ENCODE measurements at regions not wholly inside any gene's neighbourhood (a gene's known extent, or its start where the extent isn't known, plus 50 kb on each side); places are given as distances from the start of the nearest gene placed in this dataset.

DNA sequence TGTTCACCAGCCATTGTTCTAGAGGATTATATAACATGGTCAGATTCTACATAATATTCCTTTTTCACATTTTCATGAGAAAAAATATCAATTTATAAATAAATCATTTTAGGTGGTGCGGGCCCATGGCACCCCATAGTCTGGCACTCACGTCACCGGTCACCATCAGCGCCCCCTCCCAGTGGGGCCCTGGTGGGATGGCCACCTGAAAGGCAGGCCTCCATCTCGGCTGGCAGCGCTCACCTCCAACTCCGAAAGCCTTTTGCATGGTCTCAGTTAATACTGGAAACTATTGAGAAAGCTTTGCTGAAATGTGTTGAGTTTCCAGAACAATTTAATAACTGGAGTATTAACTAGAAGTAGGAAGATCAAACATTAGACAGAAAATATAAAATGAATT, 141.4 kb upstream of the SALL3 start:
- BruUV-seq (replicated peaks) = no TSS peak
- ChIA-PET POLR2A (no interaction called here), CTCF (ENCODE audit: unreplicated experiment) (no interaction called here)
- no peak overlapping the region for H3K27ac ChIP-seq (ENCODE audit: low read depth, low read length, poor library complexity, severe bottlenecking)
- H3K4me3 ChIP-seq (ENCODE audit: low read depth, low read length, poor library complexity, severe bottlenecking) = no peak overlapping the region
- no peak for DNase-seq (ENCODE audit: low spot score)
- no peak overlapping the region for H3K4me2 ChIP-seq (ENCODE audit: low read length)
- no peaks in the 10 kb centered on the region for H3K9me2 ChIP-seq (ENCODE audit: insufficient read depth, low read length)
- intact Hi-C loops (cut with micrococcal nuclease; ENCODE audit: unreplicated experiment) = no loop called here
- no peak overlapping the region for H2AFZ ChIP-seq (ENCODE audit: low read length)
- H3K9me3 ChIP-seq (ENCODE audit: low read length) = no peaks in the 10 kb centered on the region
- TF ChIP-seq CTCF (conservative IDR thresholded peaks at IDR 0.05; ENCODE audit: low read length) (no peak), EZH2phosphoT487 (IDR thresholded peaks at IDR 0.05; ENCODE audit: borderline replicate concordance, low read depth, low read length) (no peak)
- no peaks in the 10 kb centered on the region for H3K79me2 ChIP-seq (ENCODE audit: insufficient read depth, low read depth, low read length)
- no peaks in the 10 kb centered on the region for H3K36me3 ChIP-seq (ENCODE audit: insufficient read depth, low read length)
- H3K4me1 ChIP-seq (ENCODE audit: insufficient read depth, low read length, poor library complexity, severe bottlenecking) = no peaks in the 10 kb centered on the region
- no peaks in the 10 kb centered on the region for H4K20me1 ChIP-seq (ENCODE audit: insufficient read depth, low read length)

DNA sequence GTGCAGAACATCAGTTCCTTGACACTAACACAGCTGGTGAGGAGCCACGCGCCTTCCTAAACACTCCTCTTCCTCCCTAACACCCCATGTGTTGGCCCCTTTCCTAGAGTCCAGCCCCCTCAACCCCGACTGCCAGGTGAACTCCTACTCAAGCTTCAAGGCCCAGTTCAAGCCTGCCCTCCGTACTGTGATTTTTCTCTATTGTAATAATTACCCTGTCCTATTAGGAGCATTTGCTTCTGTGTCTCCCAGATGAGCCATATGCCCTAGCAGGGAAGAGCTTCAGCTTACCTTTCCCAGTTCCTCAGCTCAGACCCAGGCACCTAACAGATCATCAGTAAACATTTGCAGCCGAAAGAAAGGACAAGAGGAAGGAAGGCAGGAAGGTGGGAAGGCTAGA, 130.6 kb upstream of the SALL3 start:
- H3K4me3 ChIP-seq (ENCODE audit: low read depth, low read length, poor library complexity, severe bottlenecking) = no peak overlapping the region
- ChIA-PET CTCF (ENCODE audit: unreplicated experiment) (no interaction called here), POLR2A (no interaction called here)
- intact Hi-C loops (cut with micrococcal nuclease; ENCODE audit: unreplicated experiment) = no loop called here
- no peak overlapping the region for H3K27ac ChIP-seq (ENCODE audit: low read depth, low read length, poor library complexity, severe bottlenecking)
- no peak for TF ChIP-seq CTCF (conservative IDR thresholded peaks at IDR 0.05; ENCODE audit: low read length)
- TF ChIP-seq EZH2phosphoT487 (IDR thresholded peaks at IDR 0.05; ENCODE audit: borderline replicate concordance, low read depth, low read length) = no peak
- H3K9me3 ChIP-seq (ENCODE audit: low read length) = no peaks in the 10 kb centered on the region
- H3K4me1 ChIP-seq (ENCODE audit: insufficient read depth, low read length, poor library complexity, severe bottlenecking) = no peaks in the 10 kb centered on the region
- DNase-seq (ENCODE audit: low spot score) = no peak
- no peaks in the 10 kb centered on the region for H4K20me1 ChIP-seq (ENCODE audit: insufficient read depth, low read length)
- no peak overlapping the region for H3K4me2 ChIP-seq (ENCODE audit: low read length)
- no peak overlapping the region for H2AFZ ChIP-seq (ENCODE audit: low read length)
- no peaks in the 10 kb centered on the region for H3K36me3 ChIP-seq (ENCODE audit: insufficient read depth, low read length)
- no peaks in the 10 kb centered on the region for H3K79me2 ChIP-seq (ENCODE audit: insufficient read depth, low read depth, low read length)
- no TSS peak for BruUV-seq (replicated peaks)
- H3K9me2 ChIP-seq (ENCODE audit: insufficient read depth, low read length) = no peaks in the 10 kb centered on the region

GRCh38 chr18:78849458-78849857, 130.2 kb upstream of the SALL3 start:
- no peak for TF ChIP-seq CTCF (conservative IDR thresholded peaks at IDR 0.05; ENCODE audit: low read length)
- Histone ChIP-seq H4K20me1 (ENCODE audit: insufficient read depth, low read length) (no peaks in the 10 kb centered on the region), H3K9me3 (ENCODE audit: low read length) (no peaks in the 10 kb centered on the region), H3K4me2 (ENCODE audit: low read length) (no peak overlapping the region), H3K79me2 (ENCODE audit: insufficient read depth, low read depth, low read length) (no peaks in the 10 kb centered on the region), H3K9me2 (ENCODE audit: insufficient read depth, low read length) (no peaks in the 10 kb centered on the region), H3K27ac (ENCODE audit: low read depth, low read length, poor library complexity, severe bottlenecking) (no peak overlapping the region), H3K4me1 (ENCODE audit: insufficient read depth, low read length, poor library complexity, severe bottlenecking) (no peaks in the 10 kb centered on the region), H3K36me3 (ENCODE audit: insufficient read depth, low read length) (no peaks in the 10 kb centered on the region), H3K4me3 (ENCODE audit: low read depth, low read length, poor library complexity, severe bottlenecking) (no peak overlapping the region), H2AFZ (ENCODE audit: low read length) (no peak overlapping the region)
- BruUV-seq (replicated peaks) = no TSS peak
- intact Hi-C loops (cut with micrococcal nuclease; ENCODE audit: unreplicated experiment) = no loop called here
- no peak for DNase-seq (ENCODE audit: low spot score)
- CTCF ChIA-PET (ENCODE audit: unreplicated experiment) = no interaction called here
- POLR2A ChIA-PET = no interaction called here
